SK-N-SH (cell line): ENCODE measurements at regions not wholly inside any gene's neighbourhood (a gene's known extent, or its start where the extent isn't known, plus 50 kb on each side); places are given as distances from the start of the nearest gene placed in this dataset.
"Not testable (repeated sequence)": the region's sequence is repeated elsewhere in the genome, so short reads cannot be mapped to it uniquely, and the experiment has no call there.

ENCODE experiments used
- CHD2 ChIP-seq: fragments of 150-350 bp; IDR thresholded peaks from 2 replicates; pipeline ENCODE4 v1.6.1; 2018; ENCODE audit warnings: low read length; ENCODE audit not compliant: partially characterized antibody
- EP300 ChIP-seq, 2 experiments: IDR thresholded peaks; 2 replicates each; pipeline versions ENCODE4 v1.4.0 to v1.6.1; 2012; ENCODE audit warnings: borderline replicate concordance in 1 of 2, low read depth in 1 of 2, low read length in 1 of 2
- EZH2phosphoT487 ChIP-seq: fragments of 200-600 bp; sonication (generic); IDR thresholded peaks from 2 replicates; pipeline ENCODE4 v1.6.1; 2017; ENCODE audit warnings: low read depth, mixed run types, mild to moderate bottlenecking, antibody characterized with exemption, moderate library complexity, borderline replicate concordance
- GABPA ChIP-seq: IDR thresholded peaks from 2 replicates; pipeline ENCODE4 v1.4.0; 2012; ENCODE audit warnings: low read depth, mild to moderate bottlenecking
- MXI1 ChIP-seq: IDR thresholded peaks from 2 replicates; pipeline ENCODE4 v1.6.1; 2012; ENCODE audit warnings: mild to moderate bottlenecking, low read depth, low read length, improper control_type of control experiment
- POLR2AphosphoS5 ChIP-seq: IDR thresholded peaks from 2 replicates; pipeline ENCODE4 v1.6.1; 2012; ENCODE audit warnings: low read depth, low read length
- RCOR1 ChIP-seq: fragments of 150-350 bp; IDR thresholded peaks from 2 replicates; pipeline ENCODE4 v1.6.1; 2017; ENCODE audit warnings: antibody characterized with exemption, low read length
- RFX5 ChIP-seq: IDR thresholded peaks from 2 replicates; pipeline ENCODE4 v1.6.1; 2012; ENCODE audit warnings: mild to moderate bottlenecking, improper control_type of control experiment, low read length
- SMC3 ChIP-seq: IDR thresholded peaks from 2 replicates; pipeline ENCODE4 v1.6.1; 2012; ENCODE audit warnings: low read depth, low read length, improper control_type of control experiment
- TAF1 ChIP-seq: IDR thresholded peaks from 2 replicates; pipeline ENCODE4 v1.6.1; 2012; ENCODE audit warnings: low read depth, mild to moderate bottlenecking, low read length, moderate library complexity, borderline replicate concordance
- TEAD4 ChIP-seq: IDR thresholded peaks from 2 replicates; pipeline ENCODE4 v1.4.0; 2012; ENCODE audit warnings: mild to moderate bottlenecking, borderline replicate concordance; ENCODE audit not compliant: insufficient read depth
- TF ChIP-seq, protein P1 (sequence below): fragments of 200-600 bp; sonication (generic); IDR thresholded peaks from 2 replicates; pipeline ENCODE4 v1.6.1; 2017; ENCODE audit warnings: antibody characterized with exemption, mild to moderate bottlenecking, moderate library complexity
- TF ChIP-seq, protein P2 (sequence below): fragments of 150-350 bp; IDR thresholded peaks from 2 replicates; pipeline ENCODE4 v1.6.1; 2016; ENCODE audit warnings: mild to moderate bottlenecking, low read depth, low read length
- TF ChIP-seq, protein P3 (sequence below): IDR thresholded peaks from 2 replicates; pipeline ENCODE4 v1.6.1; 2012; ENCODE audit warnings: mild to moderate bottlenecking, low read depth, low read length, moderate library complexity

DNA sequence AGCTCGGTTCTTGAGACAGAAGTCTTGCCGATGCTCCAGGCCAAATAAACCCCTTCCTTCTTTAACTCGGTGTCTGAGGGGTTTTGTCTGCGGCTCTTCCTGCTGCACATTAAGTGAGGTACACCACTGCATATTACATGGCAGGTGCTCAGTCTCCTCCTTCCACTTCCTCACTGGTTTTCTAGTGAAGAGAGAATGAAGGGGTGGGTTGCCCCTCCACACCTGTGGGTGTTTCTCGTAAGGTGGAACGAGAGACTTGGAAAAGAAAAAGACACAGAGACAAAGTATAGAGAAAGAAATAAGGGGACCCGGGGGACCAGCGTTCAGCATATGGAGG lies 138.0 kb downstream of the OR2B2 start:
- not testable (repeated sequence) for TF ChIP-seq CHD2; TAF1; EZH2phosphoT487; POLR2AphosphoS5; MXI1; RCOR1; SMC3; GABPA; EP300 (IDR thresholded peaks at IDR 0.05; ENCODE audit: borderline replicate concordance in 1 of 2, low read depth in 1 of 2, low read length in 1 of 2); RFX5; TEAD4
- TF ChIP-seq, protein P1, sequence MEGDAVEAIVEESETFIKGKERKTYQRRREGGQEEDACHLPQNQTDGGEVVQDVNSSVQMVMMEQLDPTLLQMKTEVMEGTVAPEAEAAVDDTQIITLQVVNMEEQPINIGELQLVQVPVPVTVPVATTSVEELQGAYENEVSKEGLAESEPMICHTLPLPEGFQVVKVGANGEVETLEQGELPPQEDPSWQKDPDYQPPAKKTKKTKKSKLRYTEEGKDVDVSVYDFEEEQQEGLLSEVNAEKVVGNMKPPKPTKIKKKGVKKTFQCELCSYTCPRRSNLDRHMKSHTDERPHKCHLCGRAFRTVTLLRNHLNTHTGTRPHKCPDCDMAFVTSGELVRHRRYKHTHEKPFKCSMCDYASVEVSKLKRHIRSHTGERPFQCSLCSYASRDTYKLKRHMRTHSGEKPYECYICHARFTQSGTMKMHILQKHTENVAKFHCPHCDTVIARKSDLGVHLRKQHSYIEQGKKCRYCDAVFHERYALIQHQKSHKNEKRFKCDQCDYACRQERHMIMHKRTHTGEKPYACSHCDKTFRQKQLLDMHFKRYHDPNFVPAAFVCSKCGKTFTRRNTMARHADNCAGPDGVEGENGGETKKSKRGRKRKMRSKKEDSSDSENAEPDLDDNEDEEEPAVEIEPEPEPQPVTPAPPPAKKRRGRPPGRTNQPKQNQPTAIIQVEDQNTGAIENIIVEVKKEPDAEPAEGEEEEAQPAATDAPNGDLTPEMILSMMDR, result not testable (repeated sequence)
- TF ChIP-seq, protein P2, sequence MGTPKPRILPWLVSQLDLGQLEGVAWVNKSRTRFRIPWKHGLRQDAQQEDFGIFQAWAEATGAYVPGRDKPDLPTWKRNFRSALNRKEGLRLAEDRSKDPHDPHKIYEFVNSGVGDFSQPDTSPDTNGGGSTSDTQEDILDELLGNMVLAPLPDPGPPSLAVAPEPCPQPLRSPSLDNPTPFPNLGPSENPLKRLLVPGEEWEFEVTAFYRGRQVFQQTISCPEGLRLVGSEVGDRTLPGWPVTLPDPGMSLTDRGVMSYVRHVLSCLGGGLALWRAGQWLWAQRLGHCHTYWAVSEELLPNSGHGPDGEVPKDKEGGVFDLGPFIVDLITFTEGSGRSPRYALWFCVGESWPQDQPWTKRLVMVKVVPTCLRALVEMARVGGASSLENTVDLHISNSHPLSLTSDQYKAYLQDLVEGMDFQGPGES, result not testable (repeated sequence)
- TF ChIP-seq, protein P3, sequence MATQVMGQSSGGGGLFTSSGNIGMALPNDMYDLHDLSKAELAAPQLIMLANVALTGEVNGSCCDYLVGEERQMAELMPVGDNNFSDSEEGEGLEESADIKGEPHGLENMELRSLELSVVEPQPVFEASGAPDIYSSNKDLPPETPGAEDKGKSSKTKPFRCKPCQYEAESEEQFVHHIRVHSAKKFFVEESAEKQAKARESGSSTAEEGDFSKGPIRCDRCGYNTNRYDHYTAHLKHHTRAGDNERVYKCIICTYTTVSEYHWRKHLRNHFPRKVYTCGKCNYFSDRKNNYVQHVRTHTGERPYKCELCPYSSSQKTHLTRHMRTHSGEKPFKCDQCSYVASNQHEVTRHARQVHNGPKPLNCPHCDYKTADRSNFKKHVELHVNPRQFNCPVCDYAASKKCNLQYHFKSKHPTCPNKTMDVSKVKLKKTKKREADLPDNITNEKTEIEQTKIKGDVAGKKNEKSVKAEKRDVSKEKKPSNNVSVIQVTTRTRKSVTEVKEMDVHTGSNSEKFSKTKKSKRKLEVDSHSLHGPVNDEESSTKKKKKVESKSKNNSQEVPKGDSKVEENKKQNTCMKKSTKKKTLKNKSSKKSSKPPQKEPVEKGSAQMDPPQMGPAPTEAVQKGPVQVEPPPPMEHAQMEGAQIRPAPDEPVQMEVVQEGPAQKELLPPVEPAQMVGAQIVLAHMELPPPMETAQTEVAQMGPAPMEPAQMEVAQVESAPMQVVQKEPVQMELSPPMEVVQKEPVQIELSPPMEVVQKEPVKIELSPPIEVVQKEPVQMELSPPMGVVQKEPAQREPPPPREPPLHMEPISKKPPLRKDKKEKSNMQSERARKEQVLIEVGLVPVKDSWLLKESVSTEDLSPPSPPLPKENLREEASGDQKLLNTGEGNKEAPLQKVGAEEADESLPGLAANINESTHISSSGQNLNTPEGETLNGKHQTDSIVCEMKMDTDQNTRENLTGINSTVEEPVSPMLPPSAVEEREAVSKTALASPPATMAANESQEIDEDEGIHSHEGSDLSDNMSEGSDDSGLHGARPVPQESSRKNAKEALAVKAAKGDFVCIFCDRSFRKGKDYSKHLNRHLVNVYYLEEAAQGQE, result not testable (repeated sequence)
